Ovary (tissue), 7 donors: ENCODE measurements at regions not wholly inside any gene's neighbourhood (a gene's known extent, or its start where the extent isn't known, plus 50 kb on each side); places are given as distances from the start of the nearest gene placed in this dataset.

Source experiments
- DNase-seq, 5 donors: peaks; one replicate each; pipeline ENCODE4 v3.0.0-alpha.2; 2019 to 2020
- H3K27ac ChIP-seq, 2 donors: fragments of 200-600 bp; one replicate each; pipeline versions ENCODE4 v1.5.1 to v1.8.0; 2019 to 2022
- H3K27me3 ChIP-seq: fragments of 200-600 bp; one replicate; pipeline ENCODE4 v1.8.0; 2022
- H3K36me3 ChIP-seq: fragments of 200-600 bp; sonication (generic); one replicate; pipeline ENCODE4 v1.5.1; 2019
- H3K4me1 ChIP-seq: one replicate; pipeline ENCODE4 v1.8.1; 2013; ENCODE audit warnings: mild to moderate bottlenecking, moderate library complexity; ENCODE audit not compliant: insufficient read depth
- H3K4me3 ChIP-seq: fragments of 200-600 bp; sonication (generic); one replicate; pipeline ENCODE4 v1.5.1; 2017
- H3K9me3 ChIP-seq, 2 donors: fragments of 200-600 bp in 1 of 2; sonication (generic) in 1 of 2; one replicate each; pipeline versions ENCODE4 v1.5.1 to v1.8.1; 2013 to 2019; ENCODE audit warnings: mild to moderate bottlenecking in 1 of 2, moderate library complexity in 1 of 2
- EP300 ChIP-seq: sonication (generic); formaldehyde crosslinking; IDR thresholded peaks from one replicate; pipeline ENCODE4 v1.6.1; 2017; ENCODE audit warnings: antibody characterized with exemption
- POLR2A ChIP-seq: fragments of 450-650 bp; IDR thresholded peaks from one replicate; pipeline ENCODE4 v1.6.1; 2017; ENCODE audit warnings: antibody characterized with exemption, mild to moderate bottlenecking, moderate library complexity
- WGBS, 3 donors: extraction: QIAGEN DNeasy Blood & Tissue Kit in 1 of 3; methylation state at CpG; one replicate each; pipeline versions ENCODE4 v1.1.5 to v1.1.7; 2013 to 2017; 5-methylcytosine and 5-hydroxymethylcytosine counted together
- intact Hi-C, 4 donors: fragments of 100-400 bp; cut with DNase I; formaldehyde crosslinking; loops; one replicate each; pipeline versions ENCODE4 v1.11.0 to v1.15.1; 2022 to 2023
- TF ChIP-seq, protein P1 (sequence below), 3 donors: fragments of 450-650 bp in 2 of 3; fragments of 200-600 bp in 1 of 3; IDR thresholded peaks; one replicate each; pipeline versions ENCODE4 v1.5.1 to v1.8.0; 2016 to 2022; ENCODE audit warnings: antibody characterized with exemption in 3 of 3, mild to moderate bottlenecking in 1 of 3
- donor health status: DM: no; HTN: no; CAD: no; lungs with moderate emphysema.
- donor health status: DM: no; HTN: no; CAD: no.
- donor health status: Bipolar disorder and iron deficiency.
- donor health status: DM: no; HTN: no; CAD: no.
- donor health status: DM: yes; HTN: yes; CAD: no.

- 83 to 94% (median 89%) methylated on average over 1 of the region's 1 CpG for WGBS, 3 donors
- no peak overlapping the region for H3K27ac ChIP-seq
- intact Hi-C loops = no loop called here
Observed at GRCh38 chr4:121269001-121269400, 104.9 kb upstream of the TNIP3 start.

GRCh38 chr4:121266982-121267381 lies 102.9 kb upstream of the TNIP3 start:
- DNase-seq = no peak
- WGBS, 3 donors = 69 to 89% (median 82%) methylated on average over 3 of the region's 3 CpGs

More at GRCh38 chr4:121269001-121269400, 104.9 kb upstream of the TNIP3 start:
- TF ChIP-seq EP300 = no peak
- TF ChIP-seq, protein P1, sequence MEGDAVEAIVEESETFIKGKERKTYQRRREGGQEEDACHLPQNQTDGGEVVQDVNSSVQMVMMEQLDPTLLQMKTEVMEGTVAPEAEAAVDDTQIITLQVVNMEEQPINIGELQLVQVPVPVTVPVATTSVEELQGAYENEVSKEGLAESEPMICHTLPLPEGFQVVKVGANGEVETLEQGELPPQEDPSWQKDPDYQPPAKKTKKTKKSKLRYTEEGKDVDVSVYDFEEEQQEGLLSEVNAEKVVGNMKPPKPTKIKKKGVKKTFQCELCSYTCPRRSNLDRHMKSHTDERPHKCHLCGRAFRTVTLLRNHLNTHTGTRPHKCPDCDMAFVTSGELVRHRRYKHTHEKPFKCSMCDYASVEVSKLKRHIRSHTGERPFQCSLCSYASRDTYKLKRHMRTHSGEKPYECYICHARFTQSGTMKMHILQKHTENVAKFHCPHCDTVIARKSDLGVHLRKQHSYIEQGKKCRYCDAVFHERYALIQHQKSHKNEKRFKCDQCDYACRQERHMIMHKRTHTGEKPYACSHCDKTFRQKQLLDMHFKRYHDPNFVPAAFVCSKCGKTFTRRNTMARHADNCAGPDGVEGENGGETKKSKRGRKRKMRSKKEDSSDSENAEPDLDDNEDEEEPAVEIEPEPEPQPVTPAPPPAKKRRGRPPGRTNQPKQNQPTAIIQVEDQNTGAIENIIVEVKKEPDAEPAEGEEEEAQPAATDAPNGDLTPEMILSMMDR (IDR thresholded peaks at IDR 0.05) = no peak
- TF ChIP-seq POLR2A = no peak
- H3K4me3 ChIP-seq = no peak overlapping the region
- DNase-seq = no peak
- H3K27me3 ChIP-seq = no peaks in the 10 kb centered on the region
- no peaks in the 10 kb centered on the region for H3K4me1 ChIP-seq
- no peaks in the 10 kb centered on the region for H3K36me3 ChIP-seq
- H3K9me3 ChIP-seq = no peaks in the 10 kb centered on the region

GRCh38 chr4:121256887-121257466 lies 92.9 kb upstream of the TNIP3 start:
- Histone ChIP-seq H3K4me1 (no peaks in the 10 kb centered on the region), H3K27ac (no peak overlapping the region), H3K9me3 (no peaks in the 10 kb centered on the region), H3K27me3 (no peaks in the 10 kb centered on the region), H3K4me3 (no peak overlapping the region), H3K36me3 (no peaks in the 10 kb centered on the region)
- DNase-seq = no peak
- WGBS, 3 donors = 85 to 91% (median 87%) methylated on average over 3 of the region's 3 CpGs
- no peak for TF ChIP-seq EP300
- TF ChIP-seq, protein P1 (IDR thresholded peaks at IDR 0.05) = no peak
- TF ChIP-seq POLR2A = no peak
- intact Hi-C loops = no loop called here

More at GRCh38 chr4:121266982-121267381, 102.9 kb upstream of the TNIP3 start:
- no peaks in the 10 kb centered on the region for H3K36me3 ChIP-seq
- intact Hi-C loops = no loop called here
- no peaks in the 10 kb centered on the region for H3K4me1 ChIP-seq
- TF ChIP-seq POLR2A (no peak), EP300 (no peak)
- TF ChIP-seq, protein P1 (IDR thresholded peaks at IDR 0.05) = no peak
- no peaks in the 10 kb centered on the region for H3K27me3 ChIP-seq
- no peaks in the 10 kb centered on the region for H3K9me3 ChIP-seq
- H3K27ac ChIP-seq = no peak overlapping the region
- no peak overlapping the region for H3K4me3 ChIP-seq

GRCh38 chr4:121255986-121256750 lies 92.0 kb upstream of the TNIP3 start:
- H3K9me3 ChIP-seq = no peaks in the 10 kb centered on the region
- H3K27me3 ChIP-seq = no peaks in the 10 kb centered on the region
- TF ChIP-seq, protein P1 (IDR thresholded peaks at IDR 0.05) = no peak
- TF ChIP-seq POLR2A (no peak), EP300 (no peak)
- DNase-seq = no peak
- no peak overlapping the region for H3K4me3 ChIP-seq
- H3K27ac ChIP-seq = no peak overlapping the region
- no peaks in the 10 kb centered on the region for H3K4me1 ChIP-seq
- intact Hi-C loops = no loop called here
- H3K36me3 ChIP-seq = no peaks in the 10 kb centered on the region
